ENCODE measurements at regions not wholly inside any gene's neighbourhood (a gene's known extent, or its start where the extent isn't known, plus 50 kb on each side); places are given as distances from the start of the nearest gene placed in this dataset.

DNA sequence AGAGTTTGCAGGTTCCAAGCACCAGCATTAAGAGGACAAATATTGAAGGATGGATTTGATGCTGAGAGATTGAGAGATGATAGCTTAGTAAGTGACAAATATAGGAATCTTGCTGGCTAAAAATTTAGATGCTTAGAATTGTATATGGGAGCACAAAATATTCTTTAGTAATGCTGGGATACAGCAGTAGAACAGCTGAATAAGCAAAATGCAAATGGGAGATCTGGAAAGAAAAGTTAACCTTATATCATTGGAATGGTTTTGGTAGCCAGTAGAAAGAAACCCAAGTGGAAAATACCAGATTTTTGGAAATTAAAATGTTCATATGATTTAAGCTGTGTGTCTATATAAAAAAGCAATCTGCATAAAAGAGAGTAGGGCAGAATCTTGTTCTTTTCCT, 308.6 kb upstream of the CPEB2 start:
- TF ChIP-seq, protein P1, sequence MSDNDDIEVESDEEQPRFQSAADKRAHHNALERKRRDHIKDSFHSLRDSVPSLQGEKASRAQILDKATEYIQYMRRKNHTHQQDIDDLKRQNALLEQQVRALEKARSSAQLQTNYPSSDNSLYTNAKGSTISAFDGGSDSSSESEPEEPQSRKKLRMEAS (IDR thresholded peaks at IDR 0.05; ENCODE audit: low read depth): no peak
- no peak for TF ChIP-seq POLR2AphosphoS5 (IDR thresholded peaks at IDR 0.05; ENCODE audit: low read depth, low read length)
- TF ChIP-seq, protein P2, sequence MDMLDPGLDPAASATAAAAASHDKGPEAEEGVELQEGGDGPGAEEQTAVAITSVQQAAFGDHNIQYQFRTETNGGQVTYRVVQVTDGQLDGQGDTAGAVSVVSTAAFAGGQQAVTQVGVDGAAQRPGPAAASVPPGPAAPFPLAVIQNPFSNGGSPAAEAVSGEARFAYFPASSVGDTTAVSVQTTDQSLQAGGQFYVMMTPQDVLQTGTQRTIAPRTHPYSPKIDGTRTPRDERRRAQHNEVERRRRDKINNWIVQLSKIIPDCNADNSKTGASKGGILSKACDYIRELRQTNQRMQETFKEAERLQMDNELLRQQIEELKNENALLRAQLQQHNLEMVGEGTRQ (IDR thresholded peaks at IDR 0.05; ENCODE audit: borderline replicate concordance, low read depth, low read length): no peak
- TF ChIP-seq, protein P3, sequence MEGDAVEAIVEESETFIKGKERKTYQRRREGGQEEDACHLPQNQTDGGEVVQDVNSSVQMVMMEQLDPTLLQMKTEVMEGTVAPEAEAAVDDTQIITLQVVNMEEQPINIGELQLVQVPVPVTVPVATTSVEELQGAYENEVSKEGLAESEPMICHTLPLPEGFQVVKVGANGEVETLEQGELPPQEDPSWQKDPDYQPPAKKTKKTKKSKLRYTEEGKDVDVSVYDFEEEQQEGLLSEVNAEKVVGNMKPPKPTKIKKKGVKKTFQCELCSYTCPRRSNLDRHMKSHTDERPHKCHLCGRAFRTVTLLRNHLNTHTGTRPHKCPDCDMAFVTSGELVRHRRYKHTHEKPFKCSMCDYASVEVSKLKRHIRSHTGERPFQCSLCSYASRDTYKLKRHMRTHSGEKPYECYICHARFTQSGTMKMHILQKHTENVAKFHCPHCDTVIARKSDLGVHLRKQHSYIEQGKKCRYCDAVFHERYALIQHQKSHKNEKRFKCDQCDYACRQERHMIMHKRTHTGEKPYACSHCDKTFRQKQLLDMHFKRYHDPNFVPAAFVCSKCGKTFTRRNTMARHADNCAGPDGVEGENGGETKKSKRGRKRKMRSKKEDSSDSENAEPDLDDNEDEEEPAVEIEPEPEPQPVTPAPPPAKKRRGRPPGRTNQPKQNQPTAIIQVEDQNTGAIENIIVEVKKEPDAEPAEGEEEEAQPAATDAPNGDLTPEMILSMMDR (IDR thresholded peaks at IDR 0.05): no peak
- TF ChIP-seq NRF1 (IDR thresholded peaks at IDR 0.05; ENCODE audit: low read depth, low read length): no peak
- no peak for TF ChIP-seq TEAD4 (IDR thresholded peaks at IDR 0.05; ENCODE audit: borderline replicate concordance, insufficient read depth)
- no peak for TF ChIP-seq EP300 (IDR thresholded peaks at IDR 0.05; ENCODE audit: borderline replicate concordance in 1 of 2, low read depth in 1 of 2, low read length in 1 of 2)
- TF ChIP-seq FOXM1 (IDR thresholded peaks at IDR 0.05; ENCODE audit: low read depth): no peak
- TF ChIP-seq YY1 (IDR thresholded peaks at IDR 0.05; ENCODE audit: low read depth): no peak
- TF ChIP-seq RFX5 (IDR thresholded peaks at IDR 0.05; ENCODE audit: low read length): no peak

Data from SK-N-SH (cell line).